Transverse colon (tissue), 3 donors: ENCODE measurements at regions not wholly inside any gene's neighbourhood (a gene's known extent, or its start where the extent isn't known, plus 50 kb on each side); places are given as distances from the start of the nearest gene placed in this dataset.

Experiments used
- POLR2A ChIP-seq: fragments of 450-650 bp; IDR thresholded peaks from one replicate; pipeline ENCODE4 v1.6.1; 2016; ENCODE audit warnings: antibody characterized with exemption, mild to moderate bottlenecking, moderate library complexity
- TF ChIP-seq, protein P1 (sequence below), 5 experiments: fragments of 200-600 bp in 3 of 5; fragments of 450-650 bp in 2 of 5; sonication (generic) in 3 of 5; IDR thresholded peaks; 1 replicate in 2 of 5; 2 replicates in 3 of 5; pipeline ENCODE4 v1.5.1; 2016 to 2017; ENCODE audit warnings: antibody characterized with exemption in 5 of 5, inconsistent platforms in 3 of 5, mild to moderate bottlenecking in 2 of 5, moderate library complexity in 1 of 5

DNA sequence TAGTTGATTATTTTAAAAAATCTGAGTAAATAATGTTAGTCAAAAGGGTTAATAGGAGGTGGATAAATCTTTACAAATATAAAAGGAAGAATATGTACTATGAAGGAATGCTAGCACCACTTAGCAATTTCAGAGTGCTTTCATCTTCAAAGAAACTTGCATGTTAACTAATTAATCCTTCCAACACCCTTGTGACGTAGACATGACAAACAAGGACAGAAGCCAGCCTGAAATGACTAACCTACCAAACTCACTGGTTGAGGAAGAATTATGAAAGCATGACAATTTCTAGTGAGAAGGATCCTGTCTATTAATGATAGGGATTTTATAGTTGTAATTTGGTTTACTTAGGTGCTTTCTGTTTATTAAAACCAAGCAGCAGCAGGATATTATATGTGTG is 468.0 kb upstream of the FZD8 start:
- TF ChIP-seq, protein P1, sequence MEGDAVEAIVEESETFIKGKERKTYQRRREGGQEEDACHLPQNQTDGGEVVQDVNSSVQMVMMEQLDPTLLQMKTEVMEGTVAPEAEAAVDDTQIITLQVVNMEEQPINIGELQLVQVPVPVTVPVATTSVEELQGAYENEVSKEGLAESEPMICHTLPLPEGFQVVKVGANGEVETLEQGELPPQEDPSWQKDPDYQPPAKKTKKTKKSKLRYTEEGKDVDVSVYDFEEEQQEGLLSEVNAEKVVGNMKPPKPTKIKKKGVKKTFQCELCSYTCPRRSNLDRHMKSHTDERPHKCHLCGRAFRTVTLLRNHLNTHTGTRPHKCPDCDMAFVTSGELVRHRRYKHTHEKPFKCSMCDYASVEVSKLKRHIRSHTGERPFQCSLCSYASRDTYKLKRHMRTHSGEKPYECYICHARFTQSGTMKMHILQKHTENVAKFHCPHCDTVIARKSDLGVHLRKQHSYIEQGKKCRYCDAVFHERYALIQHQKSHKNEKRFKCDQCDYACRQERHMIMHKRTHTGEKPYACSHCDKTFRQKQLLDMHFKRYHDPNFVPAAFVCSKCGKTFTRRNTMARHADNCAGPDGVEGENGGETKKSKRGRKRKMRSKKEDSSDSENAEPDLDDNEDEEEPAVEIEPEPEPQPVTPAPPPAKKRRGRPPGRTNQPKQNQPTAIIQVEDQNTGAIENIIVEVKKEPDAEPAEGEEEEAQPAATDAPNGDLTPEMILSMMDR (IDR thresholded peaks at IDR 0.05): no peak
- TF ChIP-seq POLR2A: no peak
